ENCODE measurements at regions not wholly inside any gene's neighbourhood (a gene's known extent, or its start where the extent isn't known, plus 50 kb on each side); places are given as distances from the start of the nearest gene placed in this dataset.

- CTCF ChIA-PET (ENCODE audit: low intra/inter-chr PET ratio), result no interaction called here
- DNase-seq (ENCODE audit: extremely low read depth in 1 of 4, low spot score in 3 of 4) (no peak), FAIRE-seq (no peak), ATAC-seq (no peak)
- no TSS peak for BruUV-seq (replicated peaks)
- POLR2A ChIA-PET, result no interaction called here
- Histone ChIP-seq H3K9me3 (replicated peaks; ENCODE audit: control insufficient read depth, insufficient read depth, low read depth, low read length) (no peaks in the 10 kb centered on the region; the same call in none of the 2 replicates), H4K20me1 (replicated peaks; ENCODE audit: control insufficient read depth, insufficient read depth, low read length) (no peaks in the 10 kb centered on the region), H3K36me3 (ENCODE audit: control insufficient read depth, insufficient read depth, low read length) (no peaks in the 10 kb centered on the region), H3K27ac (ENCODE audit: extremely low read depth, low read depth, low read length) (no peak overlapping the region), H2AFZ (ENCODE audit: low read depth, low read length) (no peak overlapping the region), H3K4me3 (no peak overlapping the region), H3K79me2 (ENCODE audit: control insufficient read depth, insufficient read depth, low read length) (no peaks in the 10 kb centered on the region), H3K4me1 (replicated peaks in 1 of 2; ENCODE audit: control insufficient read depth in 2 of 2, insufficient read depth in 2 of 2, low read length in 2 of 2) (no peaks in the 10 kb centered on the region), H3K4me2 (ENCODE audit: insufficient read depth, low read length) (no peak overlapping the region), H3K9me1 (ENCODE audit: control insufficient read depth, insufficient read depth, low read length) (no peaks in the 10 kb centered on the region), H3K27me3 (ENCODE audit: control insufficient read depth in 2 of 2, insufficient read depth in 2 of 2, low read length in 2 of 2) (no peaks in the 10 kb centered on the region), H3K9ac (ENCODE audit: insufficient read depth in 1 of 2, low read depth in 2 of 2, low read length in 2 of 2) (no peak overlapping the region)
- intact Hi-C loops (cut with micrococcal nuclease), result no loop called here
- no peak for TF ChIP-seq PHF8 (IDR thresholded peaks at IDR 0.05; ENCODE audit: borderline replicate concordance, low read length)
- TF ChIP-seq RBM25 (IDR thresholded peaks at IDR 0.05; ENCODE audit: low read depth, low read length, severe bottlenecking), result peak; percentile 20
- TF ChIP-seq ZNF134 (CRISPR knock-in tag; conservative IDR thresholded peaks at IDR 0.05), result peak; percentile 95
- 0% methylated on average over 2 of the region's 2 CpGs for WGBS (ENCODE audit: insufficient coverage, low coverage, missing lambda C conversion rate)
- in situ Hi-C loops (cut with MboI), result no loop called here
Observed at GRCh38 chr3:112773-113172, 83.8 kb upstream of the CHL1 start.

GRCh38 chr3:118666-119065, 77.9 kb upstream of the CHL1 start:
- ATAC-seq, result no peak
- no peak for FAIRE-seq
- POLR2A ChIA-PET, result no interaction called here
- Histone ChIP-seq H3K4me3 (no peak overlapping the region), H3K9me1 (ENCODE audit: control insufficient read depth, insufficient read depth, low read length) (no peaks in the 10 kb centered on the region), H3K27ac (ENCODE audit: extremely low read depth, low read depth, low read length) (no peak overlapping the region), H3K4me2 (ENCODE audit: insufficient read depth, low read length) (no peak overlapping the region), H3K27me3 (ENCODE audit: control insufficient read depth in 2 of 2, insufficient read depth in 2 of 2, low read length in 2 of 2) (no peaks in the 10 kb centered on the region), H4K20me1 (replicated peaks; ENCODE audit: control insufficient read depth, insufficient read depth, low read length) (no peaks in the 10 kb centered on the region), H3K9ac (ENCODE audit: insufficient read depth in 1 of 2, low read depth in 2 of 2, low read length in 2 of 2) (no peak overlapping the region), H3K9me3 (replicated peaks; ENCODE audit: control insufficient read depth, insufficient read depth, low read depth, low read length) (no peaks in the 10 kb centered on the region; the same call in 1 of the 2 replicates), H2AFZ (ENCODE audit: low read depth, low read length) (no peak overlapping the region), H3K79me2 (ENCODE audit: control insufficient read depth, insufficient read depth, low read length) (no peaks in the 10 kb centered on the region), H3K4me1 (replicated peaks in 1 of 2; ENCODE audit: control insufficient read depth in 2 of 2, insufficient read depth in 2 of 2, low read length in 2 of 2) (no peaks in the 10 kb centered on the region), H3K36me3 (ENCODE audit: control insufficient read depth, insufficient read depth, low read length) (no peaks in the 10 kb centered on the region)
- BruUV-seq (replicated peaks), result no TSS peak
- intact Hi-C loops (cut with micrococcal nuclease) (no loop called here), in situ Hi-C loops (cut with MboI) (no loop called here)
- 0% methylated on average over 1 of the region's 1 CpG for WGBS (ENCODE audit: insufficient coverage, low coverage, missing lambda C conversion rate)
- no peak for DNase-seq (ENCODE audit: extremely low read depth in 1 of 4, low spot score in 3 of 4)
- CTCF ChIA-PET (ENCODE audit: low intra/inter-chr PET ratio), result no interaction called here
- TF ChIP-seq TFAP4 (CRISPR knock-in tag; IDR thresholded peaks at IDR 0.05; ENCODE audit: borderline replicate concordance) (no peak), ETS2 (tag; IDR thresholded peaks at IDR 0.05; ENCODE audit: borderline replicate concordance, poor library complexity, severe bottlenecking) (no peak), ZBTB5 (IDR thresholded peaks at IDR 0.05) (no peak), RFX1 (IDR thresholded peaks at IDR 0.05) (no peak), ZNF444 (CRISPR knock-in tag; IDR thresholded peaks at IDR 0.05) (no peak), ZNF133 (CRISPR knock-in tag; IDR thresholded peaks at IDR 0.05) (no peak), CBX2 (IDR thresholded peaks at IDR 0.05; ENCODE audit: insufficient read depth, low read length, poor library complexity, severe bottlenecking) (no peak), TCF3 (CRISPR knock-in tag; IDR thresholded peaks at IDR 0.05) (no peak), EP400 (IDR thresholded peaks at IDR 0.05) (no peak)

Data from K562 (cell line).